ENCODE measurements at regions not wholly inside any gene's neighbourhood (a gene's known extent, or its start where the extent isn't known, plus 50 kb on each side); places are given as distances from the start of the nearest gene placed in this dataset.

DNA sequence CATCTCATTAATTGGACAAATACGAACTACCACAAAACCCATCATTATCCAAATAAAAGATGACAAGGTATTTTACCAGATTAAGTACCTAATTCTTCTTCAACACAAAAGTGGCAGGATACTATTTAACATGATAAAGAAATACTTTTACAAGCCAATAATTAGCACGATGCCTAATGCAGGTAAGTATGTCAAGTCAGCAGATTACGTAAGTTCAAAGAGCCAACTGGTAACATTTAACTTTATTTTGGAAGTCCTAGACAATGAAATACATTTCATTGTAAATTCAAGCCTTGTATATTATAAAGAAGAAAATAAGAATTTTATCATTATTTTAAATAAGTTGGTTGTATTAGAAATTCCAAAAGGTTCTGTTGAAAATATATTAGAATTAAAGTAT lies 535.3 kb upstream of the SOX9 start:
- TF ChIP-seq, protein P1, sequence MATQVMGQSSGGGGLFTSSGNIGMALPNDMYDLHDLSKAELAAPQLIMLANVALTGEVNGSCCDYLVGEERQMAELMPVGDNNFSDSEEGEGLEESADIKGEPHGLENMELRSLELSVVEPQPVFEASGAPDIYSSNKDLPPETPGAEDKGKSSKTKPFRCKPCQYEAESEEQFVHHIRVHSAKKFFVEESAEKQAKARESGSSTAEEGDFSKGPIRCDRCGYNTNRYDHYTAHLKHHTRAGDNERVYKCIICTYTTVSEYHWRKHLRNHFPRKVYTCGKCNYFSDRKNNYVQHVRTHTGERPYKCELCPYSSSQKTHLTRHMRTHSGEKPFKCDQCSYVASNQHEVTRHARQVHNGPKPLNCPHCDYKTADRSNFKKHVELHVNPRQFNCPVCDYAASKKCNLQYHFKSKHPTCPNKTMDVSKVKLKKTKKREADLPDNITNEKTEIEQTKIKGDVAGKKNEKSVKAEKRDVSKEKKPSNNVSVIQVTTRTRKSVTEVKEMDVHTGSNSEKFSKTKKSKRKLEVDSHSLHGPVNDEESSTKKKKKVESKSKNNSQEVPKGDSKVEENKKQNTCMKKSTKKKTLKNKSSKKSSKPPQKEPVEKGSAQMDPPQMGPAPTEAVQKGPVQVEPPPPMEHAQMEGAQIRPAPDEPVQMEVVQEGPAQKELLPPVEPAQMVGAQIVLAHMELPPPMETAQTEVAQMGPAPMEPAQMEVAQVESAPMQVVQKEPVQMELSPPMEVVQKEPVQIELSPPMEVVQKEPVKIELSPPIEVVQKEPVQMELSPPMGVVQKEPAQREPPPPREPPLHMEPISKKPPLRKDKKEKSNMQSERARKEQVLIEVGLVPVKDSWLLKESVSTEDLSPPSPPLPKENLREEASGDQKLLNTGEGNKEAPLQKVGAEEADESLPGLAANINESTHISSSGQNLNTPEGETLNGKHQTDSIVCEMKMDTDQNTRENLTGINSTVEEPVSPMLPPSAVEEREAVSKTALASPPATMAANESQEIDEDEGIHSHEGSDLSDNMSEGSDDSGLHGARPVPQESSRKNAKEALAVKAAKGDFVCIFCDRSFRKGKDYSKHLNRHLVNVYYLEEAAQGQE (IDR thresholded peaks at IDR 0.05; ENCODE audit: insufficient read depth in 1 of 2, low read depth in 2 of 2, low read length in 1 of 2), result no peak
- TF ChIP-seq, protein P2, sequence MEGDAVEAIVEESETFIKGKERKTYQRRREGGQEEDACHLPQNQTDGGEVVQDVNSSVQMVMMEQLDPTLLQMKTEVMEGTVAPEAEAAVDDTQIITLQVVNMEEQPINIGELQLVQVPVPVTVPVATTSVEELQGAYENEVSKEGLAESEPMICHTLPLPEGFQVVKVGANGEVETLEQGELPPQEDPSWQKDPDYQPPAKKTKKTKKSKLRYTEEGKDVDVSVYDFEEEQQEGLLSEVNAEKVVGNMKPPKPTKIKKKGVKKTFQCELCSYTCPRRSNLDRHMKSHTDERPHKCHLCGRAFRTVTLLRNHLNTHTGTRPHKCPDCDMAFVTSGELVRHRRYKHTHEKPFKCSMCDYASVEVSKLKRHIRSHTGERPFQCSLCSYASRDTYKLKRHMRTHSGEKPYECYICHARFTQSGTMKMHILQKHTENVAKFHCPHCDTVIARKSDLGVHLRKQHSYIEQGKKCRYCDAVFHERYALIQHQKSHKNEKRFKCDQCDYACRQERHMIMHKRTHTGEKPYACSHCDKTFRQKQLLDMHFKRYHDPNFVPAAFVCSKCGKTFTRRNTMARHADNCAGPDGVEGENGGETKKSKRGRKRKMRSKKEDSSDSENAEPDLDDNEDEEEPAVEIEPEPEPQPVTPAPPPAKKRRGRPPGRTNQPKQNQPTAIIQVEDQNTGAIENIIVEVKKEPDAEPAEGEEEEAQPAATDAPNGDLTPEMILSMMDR (IDR thresholded peaks at IDR 0.05), result no peak
- TF ChIP-seq POLR2AphosphoS5 (IDR thresholded peaks at IDR 0.05; ENCODE audit: low read depth, low read length), result no peak

Data from Panc1 (cell line).